HCT116 (cell line): ENCODE measurements at regions not wholly inside any gene's neighbourhood (a gene's known extent, or its start where the extent isn't known, plus 50 kb on each side); places are given as distances from the start of the nearest gene placed in this dataset.

Source experiments
- ATAC-seq: fragments of 200-7000 bp; cut with Tn5 transposase; 2 replicates; pipeline ENCODE4 v1.9.1; 2020; ENCODE audit warnings: mild to moderate bottlenecking, moderate library complexity
- BruUV-seq: library from RNA; stranded (reverse); fragments of 400-500 nt; replicated peaks from 2 replicates; lab custom pipeline; 2021; lab: Mats Ljungman, UMichigan
- CTCF ChIA-PET: fragments of 300-600 bp; sonication (Branson Sonifier 250); formaldehyde crosslinking; loops from one replicate; lab custom pipeline; 2021; ENCODE audit warnings: antibody characterized with exemption; lab: Charles Lee
- POLR2A ChIA-PET: fragments of 300-600, 350-600 bp; sonication (Branson Sonifier 250); formaldehyde crosslinking; loops from one replicate; lab custom pipeline; 2021; ENCODE audit warnings: antibody characterized with exemption; lab: Charles Lee
- RAD21 ChIA-PET, 2 experiments: fragments of 300-600 bp; sonication (Branson Sonifier 250); formaldehyde crosslinking; loops; one replicate each; lab custom pipeline; 2023; ENCODE audit warnings: low total read pairs in 2 of 2; ENCODE audit not compliant: uncharacterized antibody in 2 of 2, unreplicated experiment in 2 of 2, low non-redundant PET in 1 of 2; lab: Charles Lee
- DNase-seq: peaks from one replicate; pipeline ENCODE4 v3.0.0-alpha.2; 2010; ENCODE audit warnings: low read depth, low spot score
- H2AFZ ChIP-seq: fragments of 200-600 bp; shearing (Covaris generic), sonication (generic); 2 replicates; pipeline ENCODE4 v1.6.1; 2017; ENCODE audit warnings: low read depth, mixed run types, mixed read lengths, antibody characterized with exemption, low read length; ENCODE audit not compliant: poor library complexity, severe bottlenecking
- H3K27ac ChIP-seq: 2 replicates; pipeline ENCODE4 v1.5.1; 2012; ENCODE audit warnings: low read depth, low read length
- H3K27me3 ChIP-seq: fragments of 200-600 bp; sonication (generic); 2 replicates; pipeline ENCODE4 v1.6.1; 2016; ENCODE audit warnings: mixed run types, low read length, mixed read lengths; ENCODE audit not compliant: insufficient read depth
- H3K36me3 ChIP-seq, 2 experiments: fragments of 200-500 bp in 1 of 2; fragments of 200-600 bp in 1 of 2; sonication (Bioruptor generic) in 1 of 2; sonication (generic) in 1 of 2; 2 replicates each; pipeline versions ENCODE4 v1.5.1 to v1.6.1; 2014 to 2016; ENCODE audit warnings: low read length in 2 of 2, inconsistent platforms in 1 of 2, mixed read lengths in 1 of 2, mixed run types in 1 of 2; ENCODE audit not compliant: insufficient read depth in 2 of 2, control insufficient read depth in 1 of 2
- H3K4me1 ChIP-seq, 2 experiments: fragments of 200-600 bp in 1 of 2; sonication (generic) in 1 of 2; 2 replicates each; pipeline versions ENCODE4 v1.5.1 to v1.6.1; 2012 to 2017; ENCODE audit warnings: low read length in 2 of 2, inconsistent platforms in 1 of 2, mild to moderate bottlenecking in 1 of 2, mixed read lengths in 1 of 2, mixed run types in 1 of 2, moderate library complexity in 1 of 2; ENCODE audit not compliant: insufficient read depth in 2 of 2, control insufficient read depth in 1 of 2
- H3K4me2 ChIP-seq: fragments of 200-600 bp; sonication (generic); 2 replicates; pipeline ENCODE4 v1.6.1; 2017; ENCODE audit warnings: mixed run types, low read length, mixed read lengths
- H3K4me3 ChIP-seq, 2 experiments: fragments of 200-600 bp in 1 of 2; sonication (generic) in 1 of 2; replicated peaks in 1 of 2; 2 replicates each; pipeline ENCODE4 v1.5.1; 2011 to 2016; ENCODE audit warnings: low read length in 2 of 2, control low read depth in 1 of 2, low read depth in 1 of 2, mild to moderate bottlenecking in 1 of 2, mixed read lengths in 1 of 2, mixed run types in 1 of 2
- H3K79me2 ChIP-seq: fragments of 200-600 bp; sonication (generic); 2 replicates; pipeline ENCODE4 v1.6.1; 2017; ENCODE audit warnings: mild to moderate bottlenecking, mixed run types, low read length, moderate library complexity, mixed read lengths; ENCODE audit not compliant: insufficient read depth
- H3K9ac ChIP-seq: fragments of 200-600 bp; sonication (generic); 2 replicates; pipeline ENCODE4 v1.6.1; 2016; ENCODE audit warnings: low read length, mixed read lengths
- H3K9me2 ChIP-seq: fragments of 200-600 bp; sonication (generic), shearing (Covaris generic); 2 replicates; pipeline ENCODE4 v1.6.1; 2017; ENCODE audit warnings: mixed run types, mild to moderate bottlenecking, moderate library complexity; ENCODE audit not compliant: insufficient read depth
- H3K9me3 ChIP-seq, 2 experiments: fragments of 200-500 bp in 1 of 2; fragments of 200-600 bp in 1 of 2; sonication (Bioruptor generic) in 1 of 2; sonication (generic) in 1 of 2; 2 replicates each; pipeline ENCODE4 v1.6.1; 2014 to 2017; ENCODE audit warnings: low read length in 2 of 2, mixed read lengths in 2 of 2, inconsistent platforms in 1 of 2, low read depth in 1 of 2, mild to moderate bottlenecking in 1 of 2, mixed run types in 1 of 2, moderate library complexity in 1 of 2; ENCODE audit not compliant: control insufficient read depth in 1 of 2, insufficient read depth in 1 of 2
- H4K20me1 ChIP-seq: fragments of 200-600 bp; sonication (generic), shearing (Covaris generic); 2 replicates; pipeline ENCODE4 v1.6.1; 2017; ENCODE audit warnings: mixed run types, mild to moderate bottlenecking, moderate library complexity; ENCODE audit not compliant: insufficient read depth
- CBX3 ChIP-seq: IDR thresholded peaks from 2 replicates; pipeline ENCODE4 v1.6.1; 2012; ENCODE audit warnings: low read depth
- EGR1 ChIP-seq: IDR thresholded peaks from 2 replicates; pipeline ENCODE4 v1.6.1; 2012; ENCODE audit warnings: low read depth
- ELF1 ChIP-seq: IDR thresholded peaks from 2 replicates; pipeline ENCODE4 v1.6.1; 2012; ENCODE audit warnings: low read depth, borderline replicate concordance
- FOSL1 ChIP-seq: IDR thresholded peaks from 2 replicates; pipeline ENCODE4 v1.6.1; 2012; ENCODE audit warnings: low read depth
- JUND ChIP-seq: IDR thresholded peaks from 2 replicates; pipeline ENCODE4 v1.6.1; 2012
- POLR2A ChIP-seq: IDR thresholded peaks from 2 replicates; pipeline ENCODE4 v1.7.0; 2011; ENCODE audit warnings: borderline replicate concordance; ENCODE audit not compliant: insufficient read depth, insufficient read length; ENCODE audit errors: extremely low read depth
- POLR2AphosphoS5 ChIP-seq: IDR thresholded peaks from 2 replicates; pipeline ENCODE4 v1.6.1; 2011; ENCODE audit warnings: mild to moderate bottlenecking, low read depth, low read length, moderate library complexity
- RAD21 ChIP-seq: IDR thresholded peaks from 2 replicates; pipeline ENCODE4 v1.6.1; 2012; ENCODE audit warnings: low read depth, mild to moderate bottlenecking
- SIN3A ChIP-seq: IDR thresholded peaks from 2 replicates; pipeline ENCODE4 v1.6.1; 2012; ENCODE audit warnings: low read depth
- SP1 ChIP-seq: IDR thresholded peaks from 2 replicates; pipeline ENCODE4 v1.6.1; 2012; ENCODE audit warnings: low read depth
- SRF ChIP-seq: IDR thresholded peaks from 2 replicates; pipeline ENCODE4 v1.6.1; 2012; ENCODE audit warnings: low read depth
- ZNF274 ChIP-seq: fragments of 200-500 bp; sonication (Bioruptor generic); IDR thresholded peaks from 2 replicates; pipeline ENCODE4 v1.6.1; 2014; ENCODE audit warnings: mild to moderate bottlenecking, low read depth, low read length, inconsistent platforms
- intact Hi-C: fragments of 100-400 bp; cut with micrococcal nuclease; formaldehyde crosslinking; loops from 2 replicates; pipeline ENCODE4 v1.10.0; 2022
- TF ChIP-seq, protein P1 (sequence below): IDR thresholded peaks from 2 replicates; pipeline ENCODE4 v1.6.1; 2012

DNA sequence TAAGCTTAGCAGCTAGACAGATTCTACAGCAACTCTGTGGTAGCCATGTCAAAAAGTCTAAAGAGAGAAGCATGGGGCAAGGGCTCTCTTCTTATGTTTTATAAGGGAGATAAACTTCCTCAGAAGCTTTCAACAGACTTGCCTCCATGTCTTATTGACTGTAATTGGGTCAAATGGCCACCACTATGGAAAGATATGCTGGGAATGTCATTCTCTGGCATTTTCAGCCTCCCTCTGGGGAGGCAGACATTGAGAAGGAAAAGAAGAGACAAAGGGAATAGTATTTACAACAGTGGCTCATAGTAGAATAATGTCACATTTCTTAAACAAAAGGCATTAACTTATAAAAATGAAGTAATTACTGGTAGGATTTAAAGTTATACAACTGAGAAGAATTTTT, 1964.5 kb upstream of the PIK3C3 start:
- ChIA-PET RAD21 (no interaction called here), CTCF (no interaction called here)
- no peak for ATAC-seq

DNA sequence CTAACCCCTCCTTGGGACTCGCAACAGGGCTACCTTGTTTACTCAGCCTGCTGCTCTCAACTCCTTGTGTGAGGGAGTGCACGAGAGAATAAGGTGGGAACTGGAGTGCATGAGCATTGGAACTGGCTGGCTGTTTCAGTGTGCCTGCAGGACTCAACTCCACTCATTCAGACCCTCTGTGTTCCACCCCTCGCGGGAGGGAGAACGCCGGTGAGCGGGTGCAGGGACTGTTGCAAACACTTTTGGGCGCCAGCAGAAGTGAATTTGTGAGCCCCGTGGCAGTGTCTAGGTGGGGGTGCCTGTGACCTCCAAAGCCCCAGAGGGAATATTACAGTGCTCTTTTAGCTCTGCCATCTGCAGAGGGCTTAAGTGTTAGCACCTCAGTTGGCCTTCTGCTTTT, 1978.3 kb upstream of the PIK3C3 start:
- TF ChIP-seq, protein P1, sequence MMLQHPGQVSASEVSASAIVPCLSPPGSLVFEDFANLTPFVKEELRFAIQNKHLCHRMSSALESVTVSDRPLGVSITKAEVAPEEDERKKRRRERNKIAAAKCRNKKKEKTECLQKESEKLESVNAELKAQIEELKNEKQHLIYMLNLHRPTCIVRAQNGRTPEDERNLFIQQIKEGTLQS = no peak
- TF ChIP-seq SRF = no peak
- H2AFZ ChIP-seq = no peak overlapping the region
- intact Hi-C loops = no loop called here
- DNase-seq (no peak), ATAC-seq (no peak)
- BruUV-seq = no TSS peak
- no peak overlapping the region for H3K27ac ChIP-seq
- CTCF ChIA-PET = no interaction called here
- RAD21 ChIA-PET = no interaction called here
- H4K20me1 ChIP-seq = no peaks in the 10 kb centered on the region
- H3K4me2 ChIP-seq = no peak overlapping the region
- H3K9ac ChIP-seq = no peak overlapping the region
- no peaks in the 10 kb centered on the region for H3K9me2 ChIP-seq
- H3K4me3 ChIP-seq = no peak overlapping the region
- no peaks in the 10 kb centered on the region for H3K36me3 ChIP-seq
- H3K27me3 ChIP-seq = no peaks in the 10 kb centered on the region
- H3K79me2 ChIP-seq = no peaks in the 10 kb centered on the region
- POLR2A ChIA-PET = no interaction called here
- H3K9me3 ChIP-seq = no peaks in the 10 kb centered on the region
- H3K4me1 ChIP-seq = no peaks in the 10 kb centered on the region

More for the DNA sequence above, 1964.5 kb upstream of the PIK3C3 start:
- no peaks in the 10 kb centered on the region for H3K4me1 ChIP-seq
- H2AFZ ChIP-seq = no peak overlapping the region
- no peaks in the 10 kb centered on the region for H3K9me2 ChIP-seq
- no peaks in the 10 kb centered on the region for H3K27me3 ChIP-seq
- no peaks in the 10 kb centered on the region for H3K79me2 ChIP-seq
- TF ChIP-seq ELF1 (no peak), FOSL1 (no peak), SIN3A (no peak), POLR2AphosphoS5 (no peak), EGR1 (no peak), CBX3 (no peak), SP1 (no peak), ZNF274 (no peak), JUND (no peak), RAD21 (no peak), POLR2A (no peak)
- no peaks in the 10 kb centered on the region for H3K9me3 ChIP-seq
- POLR2A ChIA-PET = no interaction called here
- intact Hi-C loops = no loop called here
- no peaks in the 10 kb centered on the region for H4K20me1 ChIP-seq
- DNase-seq = no peak
- no peak overlapping the region for H3K27ac ChIP-seq
- no peaks in the 10 kb centered on the region for H3K36me3 ChIP-seq
- no peak overlapping the region for H3K4me3 ChIP-seq
- H3K9ac ChIP-seq = no peak overlapping the region
- BruUV-seq = no TSS peak
- no peak overlapping the region for H3K4me2 ChIP-seq
